ENCODE measurements at regions not wholly inside any gene's neighbourhood (a gene's known extent, or its start where the extent isn't known, plus 50 kb on each side); places are given as distances from the start of the nearest gene placed in this dataset.
"Not testable (repeated sequence)": the region's sequence is repeated elsewhere in the genome, so short reads cannot be mapped to it uniquely, and the experiment has no call there.

DNA sequence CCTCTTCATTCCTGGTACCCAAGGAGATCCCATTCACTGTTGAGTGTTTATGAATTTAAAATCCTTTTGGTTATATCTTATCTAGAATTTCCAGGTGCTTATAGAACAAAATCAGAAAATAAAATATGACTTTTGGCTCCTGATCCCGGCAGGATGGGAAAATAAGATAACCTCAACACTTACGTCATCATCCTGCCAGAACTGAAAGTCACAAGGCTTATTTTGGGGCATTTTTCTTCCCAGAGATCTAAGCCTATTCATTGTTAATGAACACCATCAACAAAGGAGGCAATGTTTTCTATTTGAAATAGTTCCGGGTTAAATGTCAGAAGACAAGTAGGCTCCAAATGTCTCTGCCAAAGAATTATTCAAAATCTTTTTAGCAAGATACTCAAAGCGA lies 580.6 kb downstream of the TFAP2A start:
- Histone ChIP-seq H3K9me3 (ENCODE audit: control insufficient read depth, insufficient read depth, low read length) (no peaks in the 10 kb centered on the region), H3K27me3 (ENCODE audit: control insufficient read depth, insufficient read depth, low read length) (no peaks in the 10 kb centered on the region), H3K36me3 (ENCODE audit: control insufficient read depth, insufficient read depth, low read length) (no peaks in the 10 kb centered on the region), H3K4me3 (ENCODE audit: low read length) (no peak overlapping the region), H3K4me1 (ENCODE audit: control insufficient read depth, insufficient read depth, low read length) (no peaks in the 10 kb centered on the region), H3K27ac (ENCODE audit: low read length) (no peak overlapping the region)
- H3K36me3 Mint-ChIP-seq: no peaks in the 10 kb centered on the region
- no peak overlapping the region for H3K27ac Mint-ChIP-seq
- no peak overlapping the region for H3K4me3 Mint-ChIP-seq
- DNase-seq (no peak), ATAC-seq (no peak)
- H3K9me3 Mint-ChIP-seq: peaks cover 10 to 20% of the 10 kb centered on the region in 2 donors
- H3K4me1 Mint-ChIP-seq: no peaks in the 10 kb centered on the region
- WGBS (ENCODE audit: insufficient coverage): 77% methylated on average over 3 of the region's 4 CpGs
- intact Hi-C loops (cut with micrococcal nuclease): no loop called here
- H3K27me3 Mint-ChIP-seq (ENCODE audit: low read depth in 2 of 2): no peaks in the 10 kb centered on the region
- TF ChIP-seq, protein P1, sequence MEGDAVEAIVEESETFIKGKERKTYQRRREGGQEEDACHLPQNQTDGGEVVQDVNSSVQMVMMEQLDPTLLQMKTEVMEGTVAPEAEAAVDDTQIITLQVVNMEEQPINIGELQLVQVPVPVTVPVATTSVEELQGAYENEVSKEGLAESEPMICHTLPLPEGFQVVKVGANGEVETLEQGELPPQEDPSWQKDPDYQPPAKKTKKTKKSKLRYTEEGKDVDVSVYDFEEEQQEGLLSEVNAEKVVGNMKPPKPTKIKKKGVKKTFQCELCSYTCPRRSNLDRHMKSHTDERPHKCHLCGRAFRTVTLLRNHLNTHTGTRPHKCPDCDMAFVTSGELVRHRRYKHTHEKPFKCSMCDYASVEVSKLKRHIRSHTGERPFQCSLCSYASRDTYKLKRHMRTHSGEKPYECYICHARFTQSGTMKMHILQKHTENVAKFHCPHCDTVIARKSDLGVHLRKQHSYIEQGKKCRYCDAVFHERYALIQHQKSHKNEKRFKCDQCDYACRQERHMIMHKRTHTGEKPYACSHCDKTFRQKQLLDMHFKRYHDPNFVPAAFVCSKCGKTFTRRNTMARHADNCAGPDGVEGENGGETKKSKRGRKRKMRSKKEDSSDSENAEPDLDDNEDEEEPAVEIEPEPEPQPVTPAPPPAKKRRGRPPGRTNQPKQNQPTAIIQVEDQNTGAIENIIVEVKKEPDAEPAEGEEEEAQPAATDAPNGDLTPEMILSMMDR (IDR thresholded peaks at IDR 0.05): no peak

DNA sequence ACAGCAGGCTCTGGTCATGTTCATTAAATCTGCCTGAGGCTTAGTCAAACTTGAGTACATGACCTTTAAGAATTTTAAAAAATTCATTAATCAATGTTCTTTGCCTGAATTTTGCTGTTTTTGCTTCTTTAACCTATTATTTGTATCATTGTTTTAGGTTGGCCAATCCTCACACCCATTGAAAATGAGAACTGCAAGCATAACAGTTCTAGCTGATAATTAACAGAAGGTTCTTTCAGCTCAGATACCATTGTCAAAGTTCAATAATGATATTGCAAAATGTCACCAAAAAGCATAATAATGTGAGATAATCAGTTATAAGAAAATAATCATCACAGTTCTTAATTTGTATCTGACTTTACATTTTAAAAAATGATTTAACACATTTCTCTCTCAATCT lies 583.1 kb downstream of the TFAP2A start:
- ATAC-seq (no peak), DNase-seq (no peak)
- intact Hi-C loops (cut with micrococcal nuclease): no loop called here
- Histone ChIP-seq H3K36me3 (ENCODE audit: control insufficient read depth, insufficient read depth, low read length) (no peaks in the 10 kb centered on the region), H3K4me3 (ENCODE audit: low read length) (no peak overlapping the region), H3K27me3 (ENCODE audit: control insufficient read depth, insufficient read depth, low read length) (no peaks in the 10 kb centered on the region), H3K27ac (ENCODE audit: low read length) (no peak overlapping the region), H3K4me1 (ENCODE audit: control insufficient read depth, insufficient read depth, low read length) (no peaks in the 10 kb centered on the region), H3K9me3 (ENCODE audit: control insufficient read depth, insufficient read depth, low read length) (no peaks in the 10 kb centered on the region)
- Mint-ChIP-seq H3K36me3 (no peaks in the 10 kb centered on the region), H3K27me3 (ENCODE audit: low read depth in 2 of 2) (no peaks in the 10 kb centered on the region), H3K4me3 (no peak overlapping the region), H3K4me1 (no peaks in the 10 kb centered on the region), H3K9me3 (peaks cover 8 to 14% of the 10 kb centered on the region in 2 donors), H3K27ac (no peak overlapping the region)
- TF ChIP-seq, protein P1 (IDR thresholded peaks at IDR 0.05): no peak

DNA sequence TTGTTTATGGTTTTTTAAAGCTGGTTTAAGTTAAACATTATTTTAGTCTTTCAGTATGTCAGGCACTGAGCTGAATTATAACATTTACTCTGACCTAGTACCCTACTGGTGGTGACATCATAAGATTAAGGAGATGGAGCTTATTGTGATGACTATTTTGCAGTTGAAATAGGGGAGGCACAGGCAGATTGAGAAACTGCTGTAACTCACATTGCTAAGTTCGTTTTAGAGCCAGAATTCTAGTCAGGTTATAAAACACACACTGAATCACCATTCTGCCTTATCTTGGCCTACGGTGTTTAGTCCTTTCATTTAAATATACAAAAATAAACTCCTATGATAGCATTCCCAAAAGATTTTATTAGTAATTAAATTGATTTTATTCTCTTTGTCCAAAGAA lies 584.1 kb downstream of the TFAP2A start:
- no peaks in the 10 kb centered on the region for H3K4me1 Mint-ChIP-seq
- Histone ChIP-seq H3K9me3 (ENCODE audit: control insufficient read depth, insufficient read depth, low read length) (no peaks in the 10 kb centered on the region), H3K27me3 (ENCODE audit: control insufficient read depth, insufficient read depth, low read length) (no peaks in the 10 kb centered on the region), H3K4me3 (ENCODE audit: low read length) (no peak overlapping the region), H3K4me1 (ENCODE audit: control insufficient read depth, insufficient read depth, low read length) (no peaks in the 10 kb centered on the region), H3K36me3 (ENCODE audit: control insufficient read depth, insufficient read depth, low read length) (no peaks in the 10 kb centered on the region), H3K27ac (ENCODE audit: low read length) (no peak overlapping the region)
- no peaks in the 10 kb centered on the region for H3K27me3 Mint-ChIP-seq (ENCODE audit: low read depth in 2 of 2)
- no peak overlapping the region for H3K4me3 Mint-ChIP-seq
- ATAC-seq (no peak), DNase-seq (no peak)
- peaks cover 6 to 10% of the 10 kb centered on the region in 2 donors for H3K9me3 Mint-ChIP-seq
- TF ChIP-seq, protein P1 (IDR thresholded peaks at IDR 0.05): no peak
- no peaks in the 10 kb centered on the region for H3K36me3 Mint-ChIP-seq
- 43% methylated on average over 1 of the region's 2 CpGs for WGBS (ENCODE audit: insufficient coverage)
- intact Hi-C loops (cut with micrococcal nuclease): no loop called here
- H3K27ac Mint-ChIP-seq: no peak overlapping the region

DNA sequence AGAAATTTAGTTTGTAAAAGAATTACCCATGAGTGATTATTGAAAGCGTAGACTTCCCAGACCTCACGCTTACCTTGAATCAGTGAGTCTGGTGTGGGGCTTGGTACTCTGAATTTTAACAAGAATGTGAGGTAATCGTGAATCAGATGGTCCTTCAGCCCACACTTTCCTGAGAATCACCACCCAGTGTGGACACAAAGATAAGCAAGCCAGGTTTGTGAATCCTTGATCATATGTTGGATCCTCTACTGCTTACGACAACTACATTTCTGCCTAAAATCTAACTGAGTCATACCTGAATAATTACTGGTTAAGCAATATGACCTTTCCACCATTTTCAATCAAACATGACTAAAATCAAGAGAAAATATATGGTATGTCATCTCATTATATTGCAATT lies 589.3 kb downstream of the TFAP2A start:
- Mint-ChIP-seq H3K4me1 (no peaks in the 10 kb centered on the region), H3K9me3 (peaks cover 7 to 14% of the 10 kb centered on the region in 2 donors), H3K4me3 (no peak overlapping the region), H3K27ac (no peak overlapping the region), H3K27me3 (ENCODE audit: low read depth in 2 of 2) (no peaks in the 10 kb centered on the region), H3K36me3 (no peaks in the 10 kb centered on the region)
- DNase-seq (no peak), ATAC-seq (no peak)
- TF ChIP-seq, protein P1 (IDR thresholded peaks at IDR 0.05): no peak
- no peak overlapping the region for H3K4me3 ChIP-seq (ENCODE audit: low read length)
- H3K27me3 ChIP-seq (ENCODE audit: control insufficient read depth, insufficient read depth, low read length): no peaks in the 10 kb centered on the region
- WGBS (ENCODE audit: insufficient coverage): 71% methylated on average over 1 of the region's 4 CpGs
- H3K36me3 ChIP-seq (ENCODE audit: control insufficient read depth, insufficient read depth, low read length): no peaks in the 10 kb centered on the region
- no peaks in the 10 kb centered on the region for H3K4me1 ChIP-seq (ENCODE audit: control insufficient read depth, insufficient read depth, low read length)
- intact Hi-C loops (cut with micrococcal nuclease): no loop called here
- H3K9me3 ChIP-seq (ENCODE audit: control insufficient read depth, insufficient read depth, low read length): no peaks in the 10 kb centered on the region
- H3K27ac ChIP-seq (ENCODE audit: low read length): no peak overlapping the region

DNA sequence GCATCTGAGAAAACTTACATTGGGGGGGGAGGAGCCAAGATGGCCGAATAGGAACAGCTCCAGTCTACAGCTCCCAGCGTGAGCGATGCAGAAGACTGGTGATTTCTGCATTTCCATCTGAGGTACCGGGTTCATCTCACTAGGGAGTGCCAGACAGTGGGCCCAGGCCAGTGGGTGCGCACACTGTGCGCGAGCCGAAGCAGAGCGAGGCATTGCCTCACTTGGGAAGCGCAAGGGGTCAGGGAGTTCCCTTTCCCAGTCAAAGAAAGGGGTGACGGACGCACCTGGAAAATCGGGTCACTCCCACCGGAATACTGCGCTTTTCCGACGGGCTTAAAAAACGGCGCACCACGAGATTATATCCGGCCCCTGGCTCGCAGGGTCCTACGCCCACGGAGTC lies 604.1 kb downstream of the TFAP2A start:
- H3K27me3 ChIP-seq (ENCODE audit: control insufficient read depth, insufficient read depth, low read length); DNase-seq; H3K27me3 Mint-ChIP-seq (ENCODE audit: low read depth in 2 of 2); intact Hi-C loops (cut with micrococcal nuclease); H3K36me3 Mint-ChIP-seq; H3K4me3 ChIP-seq (ENCODE audit: low read length); H3K36me3 ChIP-seq (ENCODE audit: control insufficient read depth, insufficient read depth, low read length); H3K27ac Mint-ChIP-seq; H3K9me3 ChIP-seq (ENCODE audit: control insufficient read depth, insufficient read depth, low read length); H3K9me3 Mint-ChIP-seq; H3K4me3 Mint-ChIP-seq; ATAC-seq; H3K4me1 Mint-ChIP-seq; H3K4me1 ChIP-seq (ENCODE audit: control insufficient read depth, insufficient read depth, low read length); H3K27ac ChIP-seq (ENCODE audit: low read length): not testable (repeated sequence)
- 95% methylated on average over 24 of the region's 24 CpGs for WGBS (ENCODE audit: insufficient coverage)

Measured in natural killer cell (primary cell).